GM21825 (cell line): ENCODE measurements at regions not wholly inside any gene's neighbourhood (a gene's known extent, or its start where the extent isn't known, plus 50 kb on each side); places are given as distances from the start of the nearest gene placed in this dataset.

Source experiments
- ATAC-seq: cut with Tn5 transposase; IDR thresholded peaks from one replicate; pipeline ENCODE4 v1.9.1; 2021; ENCODE audit warnings: mild to moderate bottlenecking, moderate library complexity; ENCODE audit not compliant: unreplicated experiment

GRCh38 chr12:24069532-24070395 is 120.3 kb upstream of the SOX5 start:
- no peak for ATAC-seq

- no peak for ATAC-seq
These were observed 117.4 kb upstream of the SOX5 start for GRCh38 chr12:24066865-24067264.

GRCh38 chr12:24066097-24066496 is 116.6 kb upstream of the SOX5 start:
- no peak for ATAC-seq

GRCh38 chr12:24062642-24063245 is 113.3 kb upstream of the SOX5 start:
- ATAC-seq: no peak

GRCh38 chr12:24060089-24060488 is 110.6 kb upstream of the SOX5 start:
- ATAC-seq: no peak

- no peak for ATAC-seq
These were observed 108.5 kb upstream of the SOX5 start for GRCh38 chr12:24057920-24058476.

GRCh38 chr12:24055747-24056146 is 106.3 kb upstream of the SOX5 start:
- no peak for ATAC-seq

- no peak for ATAC-seq
These were observed 104.9 kb upstream of the SOX5 start for GRCh38 chr12:24054416-24054815.

GRCh38 chr12:24049728-24050127 is 100.3 kb upstream of the SOX5 start:
- no peak for ATAC-seq

- ATAC-seq: no peak
These were observed 99.6 kb upstream of the SOX5 start for GRCh38 chr12:24049101-24049500.

- no peak for ATAC-seq
These were observed 99.0 kb upstream of the SOX5 start for GRCh38 chr12:24048446-24048845.

- ATAC-seq: no peak
These were observed 97.9 kb upstream of the SOX5 start for GRCh38 chr12:24047326-24047725.

GRCh38 chr12:24045816-24046257 is 96.4 kb upstream of the SOX5 start:
- ATAC-seq: no peak

GRCh38 chr12:24044941-24045703 is 95.7 kb upstream of the SOX5 start:
- no peak for ATAC-seq

- no peak for ATAC-seq
These were observed 93.2 kb upstream of the SOX5 start for GRCh38 chr12:24042651-24043050.

GRCh38 chr12:24039113-24039525 is 89.6 kb upstream of the SOX5 start:
- ATAC-seq: no peak

- ATAC-seq: no peak
These were observed 88.9 kb upstream of the SOX5 start for GRCh38 chr12:24038211-24038997.

GRCh38 chr12:24036438-24037216 is 87.2 kb upstream of the SOX5 start:
- ATAC-seq: no peak

GRCh38 chr12:24034894-24035293 is 85.4 kb upstream of the SOX5 start:
- ATAC-seq: no peak

- no peak for ATAC-seq
These were observed 84.7 kb upstream of the SOX5 start for GRCh38 chr12:24034160-24034559.
